PFSK-1 (cell line): ENCODE measurements at regions not wholly inside any gene's neighbourhood (a gene's known extent, or its start where the extent isn't known, plus 50 kb on each side); places are given as distances from the start of the nearest gene placed in this dataset.

ENCODE experiments used
- POLR2AphosphoS5 ChIP-seq: IDR thresholded peaks from 2 replicates; pipeline ENCODE4 v1.6.1; 2012; ENCODE audit warnings: low read depth, mild to moderate bottlenecking, control low read depth, low read length, moderate library complexity
- REST ChIP-seq, 2 experiments: IDR thresholded peaks; 2 replicates each; pipeline versions ENCODE4 v1.6.1 to v1.8.0; 2011 to 2012; ENCODE audit warnings: low read depth in 2 of 2, low read length in 2 of 2, control low read depth in 1 of 2, inconsistent platforms in 1 of 2, mild to moderate bottlenecking in 1 of 2, moderate library complexity in 1 of 2; ENCODE audit not compliant: insufficient read depth in 1 of 2
- SIN3A ChIP-seq: IDR thresholded peaks from 2 replicates; pipeline ENCODE4 v1.6.1; 2012; ENCODE audit warnings: mild to moderate bottlenecking, low read length, moderate library complexity, borderline replicate concordance; ENCODE audit not compliant: insufficient read depth
- TAF1 ChIP-seq: IDR thresholded peaks from 2 replicates; pipeline ENCODE4 v1.6.1; 2012; ENCODE audit warnings: low read length, control low read depth, borderline replicate concordance; ENCODE audit not compliant: insufficient read depth

DNA sequence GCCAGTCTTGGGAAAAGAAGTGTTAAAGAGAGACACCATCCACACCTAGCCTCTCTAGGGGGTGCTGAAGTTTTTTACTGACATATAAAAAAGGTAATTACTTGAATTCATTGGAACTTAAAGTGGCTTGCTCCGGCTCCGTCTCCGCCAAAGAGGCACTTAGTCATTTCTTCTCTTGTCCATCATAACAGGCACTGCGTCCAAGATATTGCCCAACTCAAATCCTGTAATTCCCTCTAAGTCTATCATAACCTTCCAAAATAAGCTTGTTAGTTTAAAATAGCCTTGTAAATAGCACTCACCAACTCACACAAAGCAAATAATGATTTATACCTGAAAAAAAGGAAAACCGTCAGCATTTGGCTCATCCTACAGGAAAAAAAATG, 160.5 kb downstream of the ZBTB18 start:
- TF ChIP-seq TAF1 = no peak
- TF ChIP-seq REST (IDR thresholded peaks at IDR 0.05; ENCODE audit: insufficient read depth in 1 of 2, low read depth in 2 of 2, low read length in 2 of 2) = no peak
- TF ChIP-seq SIN3A = no peak
- TF ChIP-seq POLR2AphosphoS5 = no peak
